A673 (cell line): ENCODE measurements at regions not wholly inside any gene's neighbourhood (a gene's known extent, or its start where the extent isn't known, plus 50 kb on each side); places are given as distances from the start of the nearest gene placed in this dataset.

Experiments
- BruUV-seq: library from RNA; stranded (reverse); fragments of 400-500 nt; replicated peaks from 2 replicates; lab custom pipeline; 2021; lab: Mats Ljungman, UMichigan
- CTCF ChIA-PET: fragments of 300-600 bp; sonication (Branson Sonifier 250); formaldehyde crosslinking; loops from one replicate; lab custom pipeline; 2022; ENCODE audit warnings: antibody characterized with exemption; lab: Charles Lee
- POLR2A ChIA-PET: fragments of 300-600 bp; sonication (Branson Sonifier 250); formaldehyde crosslinking; loops from one replicate; lab custom pipeline; 2022; ENCODE audit warnings: antibody characterized with exemption; ENCODE audit not compliant: low non-redundant PET; lab: Charles Lee
- DNase-seq: peaks from one replicate; pipeline ENCODE4 v3.0.0-alpha.2; 2015; ENCODE audit warnings: low spot score
- H3K27ac ChIP-seq: fragments of 200-600 bp; sonication (generic); 2 replicates; pipeline ENCODE4 v1.5.1; 2016; ENCODE audit warnings: mixed run types, low read depth, mild to moderate bottlenecking, mixed read lengths, antibody characterized with exemption, low read length; ENCODE audit not compliant: poor library complexity, severe bottlenecking
- H3K27me3 ChIP-seq: fragments of 200-600 bp; sonication (generic); replicated peaks from 2 replicates; pipeline ENCODE4 v1.6.1; 2017; ENCODE audit warnings: mixed run types, low read depth, mild to moderate bottlenecking, mixed read lengths, antibody characterized with exemption, low read length; ENCODE audit not compliant: insufficient read depth, poor library complexity
- H3K36me3 ChIP-seq: fragments of 200-600 bp; sonication (generic); 2 replicates; pipeline ENCODE4 v1.6.1; 2016; ENCODE audit warnings: mixed run types, mild to moderate bottlenecking, mixed read lengths, antibody characterized with exemption, low read length; ENCODE audit not compliant: insufficient read depth, poor library complexity, severe bottlenecking
- H3K4me1 ChIP-seq: fragments of 200-600 bp; sonication (generic); 2 replicates; pipeline ENCODE4 v1.6.1; 2017; ENCODE audit warnings: mixed run types, mild to moderate bottlenecking, mixed read lengths, antibody characterized with exemption, low read length; ENCODE audit not compliant: insufficient read depth, poor library complexity, severe bottlenecking
- H3K4me3 ChIP-seq: fragments of 200-600 bp; sonication (generic); 2 replicates; pipeline ENCODE4 v1.5.1; 2016; ENCODE audit warnings: low read depth, mixed run types, mild to moderate bottlenecking, mixed read lengths, low read length; ENCODE audit not compliant: poor library complexity, severe bottlenecking
- H3K9me3 ChIP-seq: fragments of 200-600 bp; sonication (generic); 2 replicates; pipeline ENCODE4 v1.6.1; 2016; ENCODE audit warnings: mixed run types, low read depth, mild to moderate bottlenecking, mixed read lengths, antibody characterized with exemption, low read length; ENCODE audit not compliant: poor library complexity, severe bottlenecking
- EZH2 ChIP-seq: fragments of 200-600 bp; sonication (generic); IDR thresholded peaks from 2 replicates; pipeline ENCODE4 v1.6.1; 2017; ENCODE audit warnings: borderline replicate concordance, low read depth, mild to moderate bottlenecking, mixed read lengths, antibody characterized with exemption, low read length; ENCODE audit not compliant: poor library complexity, severe bottlenecking
- intact Hi-C: fragments of 100-400 bp; cut with micrococcal nuclease; formaldehyde crosslinking; loops from one replicate; pipeline ENCODE4 v1.10.0; 2022; ENCODE audit not compliant: unreplicated experiment
- TF ChIP-seq, protein P1 (sequence below): fragments of 300-800, 200-600 bp; sonication (generic); conservative IDR thresholded peaks from 2 replicates; pipeline ENCODE4 v1.5.1; 2017; ENCODE audit warnings: low read depth, mild to moderate bottlenecking, antibody characterized with exemption, low read length, moderate library complexity, mixed read lengths

DNA sequence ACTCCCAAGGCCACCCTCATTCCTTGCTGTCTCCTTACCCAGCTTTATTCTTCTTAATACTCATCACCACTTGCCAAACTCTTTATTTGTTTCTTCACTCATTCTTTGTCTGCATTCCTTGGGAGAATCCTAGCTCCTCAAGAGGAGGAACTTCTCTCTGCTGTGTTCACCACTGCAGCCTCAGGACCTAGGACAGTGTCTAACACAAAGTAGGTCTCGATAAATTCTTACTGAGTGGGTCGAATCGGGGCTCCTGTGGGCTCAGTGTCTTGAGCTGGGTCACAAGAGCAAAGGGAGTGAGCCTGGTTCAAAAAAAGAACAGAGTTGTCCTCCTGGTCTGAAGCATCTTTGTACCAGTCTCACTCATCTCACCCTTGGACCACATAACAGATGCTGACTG, 224.1 kb upstream of the TMEM132C start:
- no peak for DNase-seq
- CTCF ChIA-PET: no interaction called here

DNA sequence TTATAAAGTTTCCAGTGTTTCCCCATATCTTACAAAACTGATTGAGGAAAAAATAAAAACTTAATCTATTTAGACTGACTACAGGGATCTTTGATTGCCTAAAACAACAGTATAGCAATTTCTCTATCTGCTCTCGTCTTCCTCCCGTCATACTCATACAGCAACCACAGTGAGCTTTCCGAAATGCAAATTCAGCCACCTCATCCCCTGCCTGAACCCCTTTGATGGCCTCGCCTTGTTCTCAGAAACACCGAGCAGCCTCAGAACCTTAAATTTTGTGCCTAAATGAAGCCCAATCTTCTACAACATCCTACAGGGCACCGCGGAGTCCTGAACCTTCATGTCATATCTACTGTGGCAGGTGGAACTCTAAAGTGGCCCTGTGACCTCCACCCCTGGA, 223.7 kb upstream of the TMEM132C start:
- DNase-seq: no peak
- ChIA-PET POLR2A (no interaction called here), CTCF (interaction anchor here (0.7 kb wide), 1 partner anchor 415 kb away, joined by 7 read pairs; no protein-coding TSS in a partner anchor)
- Histone ChIP-seq H3K9me3 (no peaks in the 10 kb centered on the region), H3K27me3 (peaks cover 18% of the 10 kb centered on the region), H3K4me3 (no peak overlapping the region), H3K36me3 (no peaks in the 10 kb centered on the region), H3K4me1 (no peaks in the 10 kb centered on the region), H3K27ac (no peak overlapping the region)
- TF ChIP-seq, protein P1, sequence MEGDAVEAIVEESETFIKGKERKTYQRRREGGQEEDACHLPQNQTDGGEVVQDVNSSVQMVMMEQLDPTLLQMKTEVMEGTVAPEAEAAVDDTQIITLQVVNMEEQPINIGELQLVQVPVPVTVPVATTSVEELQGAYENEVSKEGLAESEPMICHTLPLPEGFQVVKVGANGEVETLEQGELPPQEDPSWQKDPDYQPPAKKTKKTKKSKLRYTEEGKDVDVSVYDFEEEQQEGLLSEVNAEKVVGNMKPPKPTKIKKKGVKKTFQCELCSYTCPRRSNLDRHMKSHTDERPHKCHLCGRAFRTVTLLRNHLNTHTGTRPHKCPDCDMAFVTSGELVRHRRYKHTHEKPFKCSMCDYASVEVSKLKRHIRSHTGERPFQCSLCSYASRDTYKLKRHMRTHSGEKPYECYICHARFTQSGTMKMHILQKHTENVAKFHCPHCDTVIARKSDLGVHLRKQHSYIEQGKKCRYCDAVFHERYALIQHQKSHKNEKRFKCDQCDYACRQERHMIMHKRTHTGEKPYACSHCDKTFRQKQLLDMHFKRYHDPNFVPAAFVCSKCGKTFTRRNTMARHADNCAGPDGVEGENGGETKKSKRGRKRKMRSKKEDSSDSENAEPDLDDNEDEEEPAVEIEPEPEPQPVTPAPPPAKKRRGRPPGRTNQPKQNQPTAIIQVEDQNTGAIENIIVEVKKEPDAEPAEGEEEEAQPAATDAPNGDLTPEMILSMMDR: no peak
- no peak for TF ChIP-seq EZH2
- BruUV-seq: no TSS peak
- intact Hi-C loops: no loop called here

More for the DNA sequence above, 224.1 kb upstream of the TMEM132C start:
- BruUV-seq: no TSS peak
- Histone ChIP-seq H3K27ac (no peak overlapping the region), H3K4me1 (no peaks in the 10 kb centered on the region), H3K27me3 (peaks cover 13% of the 10 kb centered on the region), H3K9me3 (no peaks in the 10 kb centered on the region), H3K36me3 (no peaks in the 10 kb centered on the region), H3K4me3 (no peak overlapping the region)
- POLR2A ChIA-PET: no interaction called here
- TF ChIP-seq, protein P1: no peak
- intact Hi-C loops: no loop called here

DNA sequence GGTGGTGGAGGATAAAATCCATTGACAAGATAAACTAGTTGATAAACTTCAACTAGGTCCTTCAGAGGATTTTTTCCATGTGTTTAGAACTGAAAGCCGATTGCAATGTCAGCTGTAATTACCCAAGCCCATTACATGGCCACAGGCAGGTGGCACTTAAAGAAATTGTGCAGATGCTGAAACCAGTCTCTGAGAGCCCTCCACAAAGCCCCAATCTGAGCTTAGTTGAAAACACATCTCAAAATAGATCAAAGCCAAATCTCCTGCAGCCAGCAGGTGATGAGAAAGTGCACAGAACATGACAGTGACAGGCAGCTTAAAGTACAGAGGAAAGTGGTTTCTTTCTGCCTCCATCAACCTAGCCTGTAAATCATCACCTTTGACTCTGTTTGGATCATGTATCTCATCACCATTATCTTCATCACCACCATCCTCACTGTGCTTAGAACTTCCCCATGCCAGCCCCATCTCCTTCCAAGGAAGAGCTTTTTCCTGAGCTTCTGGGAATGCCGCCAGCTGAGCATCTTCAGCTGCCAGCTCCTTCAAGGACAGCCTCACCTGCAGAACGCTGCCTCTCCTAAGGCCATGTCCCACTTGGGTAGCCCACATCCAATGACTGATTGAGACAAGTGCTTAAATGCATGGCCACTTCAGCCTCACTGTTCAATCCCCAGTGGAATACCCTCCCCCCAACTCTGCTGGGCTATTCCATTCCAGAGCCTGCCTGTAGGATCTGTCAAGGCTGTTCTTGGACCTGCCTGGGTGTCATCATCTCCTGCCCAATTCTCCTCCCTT, 219.5 kb upstream of the TMEM132C start:
- Histone ChIP-seq H3K4me3 (no peak overlapping the region), H3K4me1 (no peaks in the 10 kb centered on the region), H3K27me3 (peaks cover 41% of the 10 kb centered on the region), H3K27ac (no peak overlapping the region), H3K9me3 (no peaks in the 10 kb centered on the region), H3K36me3 (no peaks in the 10 kb centered on the region)
- no peak for TF ChIP-seq EZH2
- TF ChIP-seq, protein P1: no peak
- BruUV-seq: no TSS peak
- intact Hi-C loops: no loop called here
- CTCF ChIA-PET: no interaction called here
- POLR2A ChIA-PET: no interaction called here
- DNase-seq: no peak
